Gastroesophageal sphincter (tissue), 4 donors: ENCODE measurements at regions not wholly inside any gene's neighbourhood (a gene's known extent, or its start where the extent isn't known, plus 50 kb on each side); places are given as distances from the start of the nearest gene placed in this dataset.
"Not testable (repeated sequence)": the region's sequence is repeated elsewhere in the genome, so short reads cannot be mapped to it uniquely, and the experiment has no call there.

Source experiments
- ATAC-seq: fragments of 150-250 bp; one replicate; pipeline ENCODE4 v1.9.1; 2016; ENCODE audit warnings: mild to moderate bottlenecking, moderate library complexity
- H3K27ac ChIP-seq, 4 donors: fragments of 200-600 bp; sonication (generic) in 3 of 4; 1 replicate in 3 of 4; 2 replicates in 1 of 4; pipeline ENCODE4 v1.5.1; 2016 to 2019
- H3K27me3 ChIP-seq: fragments of 200-600 bp; sonication (generic); one replicate; pipeline ENCODE4 v1.5.1; 2019
- H3K36me3 ChIP-seq, 2 donors: fragments of 200-600 bp; sonication (generic); one replicate each; pipeline ENCODE4 v1.5.1; 2019; ENCODE audit warnings: control low read depth in 1 of 2
- H3K4me1 ChIP-seq, 3 donors: fragments of 200-600 bp; sonication (generic); 1 replicate in 2 of 3; 2 replicates in 1 of 3; pipeline ENCODE4 v1.5.1; 2016 to 2019; ENCODE audit warnings: control low read depth in 2 of 3
- H3K4me3 ChIP-seq, 2 donors: fragments of 200-600 bp; sonication (generic); one replicate each; pipeline ENCODE4 v1.5.1; 2019; ENCODE audit warnings: mild to moderate bottlenecking in 1 of 2, moderate library complexity in 1 of 2
- H3K9me3 ChIP-seq, 3 donors: fragments of 200-600 bp; sonication (generic); one replicate each; pipeline ENCODE4 v1.5.1; 2017 to 2019; ENCODE audit warnings: control low read depth in 2 of 3
- CTCF ChIP-seq, 4 experiments: fragments of 200-600 bp in 2 of 4; fragments of 450-650 bp in 2 of 4; sonication (generic) in 1 of 4; IDR thresholded peaks; one replicate each; pipeline ENCODE4 v1.5.1; 2017 to 2019; ENCODE audit warnings: antibody characterized with exemption in 4 of 4, mild to moderate bottlenecking in 2 of 4, moderate library complexity in 2 of 4
- EP300 ChIP-seq: sonication (generic); formaldehyde crosslinking; IDR thresholded peaks from one replicate; pipeline ENCODE4 v1.6.1; 2017; ENCODE audit warnings: antibody characterized with exemption, mild to moderate bottlenecking
- POLR2A ChIP-seq, 2 donors: fragments of 450-650 bp; IDR thresholded peaks; one replicate each; pipeline ENCODE4 v1.6.1; 2017; ENCODE audit warnings: antibody characterized with exemption in 2 of 2, mild to moderate bottlenecking in 2 of 2, moderate library complexity in 1 of 2
- POLR2AphosphoS5 ChIP-seq: sonication (generic); formaldehyde crosslinking; IDR thresholded peaks from one replicate; pipeline ENCODE4 v1.6.1; 2017; ENCODE audit warnings: antibody characterized with exemption
- WGBS, 2 donors: methylation state at CpG; one replicate each; pipeline ENCODE4 v1.1.5; 2018; ENCODE audit warnings: low coverage in 1 of 2; 5-methylcytosine and 5-hydroxymethylcytosine counted together

GRCh38 chr17:54347495-54347894 is 524.8 kb downstream of the KIF2B start:
- H3K36me3 ChIP-seq, result no peaks in the 10 kb centered on the region
- no peaks in the 10 kb centered on the region for H3K27me3 ChIP-seq
- no peak overlapping the region for H3K4me3 ChIP-seq
- no peak for ATAC-seq
- 100% methylated on average over 1 of the region's 1 CpG; no CpG with 5 or more reads in 1 of the 2 donors for WGBS, 2 donors
- no peaks in the 10 kb centered on the region for H3K9me3 ChIP-seq
- no peaks in the 10 kb centered on the region for H3K4me1 ChIP-seq
- no peak for TF ChIP-seq EP300
- TF ChIP-seq POLR2AphosphoS5, result no peak
- TF ChIP-seq CTCF (IDR thresholded peaks at IDR 0.05), result no peak
- no peak for TF ChIP-seq POLR2A (IDR thresholded peaks at IDR 0.05)
- no peak overlapping the region for H3K27ac ChIP-seq

- Histone ChIP-seq H3K36me3 (no peaks in the 10 kb centered on the region), H3K4me1 (no peaks in the 10 kb centered on the region), H3K4me3 (no peak overlapping the region), H3K27ac (no peak overlapping the region), H3K27me3 (no peaks in the 10 kb centered on the region), H3K9me3 (no peaks in the 10 kb centered on the region)
- ATAC-seq, result no peak
- TF ChIP-seq EP300, result no peak
- TF ChIP-seq CTCF (IDR thresholded peaks at IDR 0.05), result no peak
- TF ChIP-seq POLR2AphosphoS5, result no peak
- TF ChIP-seq POLR2A (IDR thresholded peaks at IDR 0.05), result no peak
Measured at GRCh38 chr17:54348234-54348633, 525.5 kb downstream of the KIF2B start.

GRCh38 chr17:54353789-54354525 is 531.2 kb downstream of the KIF2B start:
- WGBS, 2 donors, result 88 to 91% methylated on average over 8 to 9 of the region's 11 CpGs
- Histone ChIP-seq H3K4me1 (no peaks in the 10 kb centered on the region), H3K9me3 (no peaks in the 10 kb centered on the region), H3K27ac (no peak overlapping the region), H3K4me3 (no peak overlapping the region), H3K27me3 (no peaks in the 10 kb centered on the region), H3K36me3 (no peaks in the 10 kb centered on the region)
- TF ChIP-seq POLR2A (IDR thresholded peaks at IDR 0.05) (no peak), POLR2AphosphoS5 (no peak), CTCF (IDR thresholded peaks at IDR 0.05) (no peak), EP300 (no peak)
- ATAC-seq, result no peak

GRCh38 chr17:54361073-54361472 is 538.3 kb downstream of the KIF2B start:
- not testable (repeated sequence) for ATAC-seq, H3K9me3 ChIP-seq, H3K4me3 ChIP-seq, H3K4me1 ChIP-seq, H3K27ac ChIP-seq, H3K27me3 ChIP-seq, H3K36me3 ChIP-seq
- WGBS, 2 donors, result 72% methylated on average over 4 of the region's 4 CpGs; no CpG with 5 or more reads in 1 of the 2 donors

GRCh38 chr17:54368906-54369305 is 531.7 kb upstream of the TOM1L1 start:
- peaks cover 0 to 10% (median 0%) of the 10 kb centered on the region in 3 donors for H3K9me3 ChIP-seq
- no peaks in the 10 kb centered on the region for H3K4me1 ChIP-seq
- H3K27me3 ChIP-seq, result no peaks in the 10 kb centered on the region
- ATAC-seq, result no peak
- TF ChIP-seq EP300 (no peak), POLR2AphosphoS5 (no peak), CTCF (IDR thresholded peaks at IDR 0.05) (no peak), POLR2A (IDR thresholded peaks at IDR 0.05) (no peak)
- no peak overlapping the region for H3K4me3 ChIP-seq
- no peaks in the 10 kb centered on the region for H3K36me3 ChIP-seq
- H3K27ac ChIP-seq, result no peak overlapping the region
